ENCODE measurements at regions not wholly inside any gene's neighbourhood (a gene's known extent, or its start where the extent isn't known, plus 50 kb on each side); places are given as distances from the start of the nearest gene placed in this dataset.
"Not testable (repeated sequence)": the region's sequence is repeated elsewhere in the genome, so short reads cannot be mapped to it uniquely, and the experiment has no call there.

GRCh38 chr2:239818086-239818485 lies 207.1 kb downstream of the NDUFA10 start:
- no peak overlapping the region for H3K4me3 ChIP-seq (ENCODE audit: low read depth, low read length)
- TF ChIP-seq CTCF (IDR thresholded peaks at IDR 0.05; ENCODE audit: low read depth, low read length, missing control alignments): no peak
- in situ Hi-C loops (cut with HindIII; ENCODE audit: low sequenced_read_pairs): no loop called here
- DNase-seq (ENCODE audit: low read depth): no peak

GRCh38 chr2:239817468-239818031 lies 207.6 kb downstream of the NDUFA10 start:
- in situ Hi-C loops (cut with HindIII; ENCODE audit: low sequenced_read_pairs); H3K4me3 ChIP-seq (ENCODE audit: low read depth, low read length); DNase-seq (ENCODE audit: low read depth): not testable (repeated sequence)

GRCh38 chr2:239816576-239817467 lies 208.3 kb downstream of the NDUFA10 start:
- DNase-seq (ENCODE audit: low read depth): no peak
- no peak overlapping the region for H3K4me3 ChIP-seq (ENCODE audit: low read depth, low read length)
- in situ Hi-C loops (cut with HindIII; ENCODE audit: low sequenced_read_pairs): no loop called here
- TF ChIP-seq CTCF (IDR thresholded peaks at IDR 0.05; ENCODE audit: low read depth, low read length, missing control alignments): no peak

GRCh38 chr2:239815671-239816070 lies 209.5 kb downstream of the NDUFA10 start:
- DNase-seq (ENCODE audit: low read depth): no peak
- in situ Hi-C loops (cut with HindIII; ENCODE audit: low sequenced_read_pairs): no loop called here
- TF ChIP-seq CTCF (IDR thresholded peaks at IDR 0.05; ENCODE audit: low read depth, low read length, missing control alignments): no peak
- no peak overlapping the region for H3K4me3 ChIP-seq (ENCODE audit: low read depth, low read length)

- in situ Hi-C loops (cut with HindIII; ENCODE audit: low sequenced_read_pairs): no loop called here
- H3K4me3 ChIP-seq (ENCODE audit: low read depth, low read length): no peak overlapping the region
- no peak for DNase-seq (ENCODE audit: low read depth)
- no peak for TF ChIP-seq CTCF (IDR thresholded peaks at IDR 0.05; ENCODE audit: low read depth, low read length, missing control alignments)
These were observed 210.1 kb downstream of the NDUFA10 start for GRCh38 chr2:239814861-239815601.

- no peak for TF ChIP-seq CTCF (IDR thresholded peaks at IDR 0.05; ENCODE audit: low read depth, low read length, missing control alignments)
- DNase-seq (ENCODE audit: low read depth): no peak
- H3K4me3 ChIP-seq (ENCODE audit: low read depth, low read length): no peak overlapping the region
- in situ Hi-C loops (cut with HindIII; ENCODE audit: low sequenced_read_pairs): no loop called here
These were observed 210.9 kb downstream of the NDUFA10 start for GRCh38 chr2:239814116-239814860.
